ENCODE measurements at regions not wholly inside any gene's neighbourhood (a gene's known extent, or its start where the extent isn't known, plus 50 kb on each side); places are given as distances from the start of the nearest gene placed in this dataset.

DNA sequence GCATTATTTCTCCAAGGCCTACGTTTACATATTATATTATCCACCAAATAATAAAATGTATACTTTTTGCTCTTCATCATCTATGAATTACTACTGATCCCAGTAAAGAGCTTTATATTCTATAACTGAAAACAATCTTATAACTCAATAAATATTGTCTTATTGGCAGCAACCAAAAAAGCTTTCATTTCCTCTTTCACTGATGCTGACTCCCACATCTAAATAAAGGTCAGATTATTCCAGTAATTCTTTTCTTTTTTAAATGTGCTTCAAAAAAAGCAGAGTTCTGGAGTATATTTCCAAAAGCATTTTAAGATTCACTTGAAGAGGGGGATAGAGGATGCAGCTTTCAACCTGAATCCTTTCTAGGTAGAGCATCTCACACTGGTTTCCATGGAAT is 75.3 kb upstream of the NR4A3 start:
- TF ChIP-seq NFYB (CRISPR knock-in tag; conservative IDR thresholded peaks at IDR 0.05; ENCODE audit: low read depth): no peak
- ChIA-PET POLR2A (no interaction called here), CTCF (no interaction called here)
- DNase-seq (ENCODE audit: low spot score) (no peak), ATAC-seq (no peak)
- no peaks in the 10 kb centered on the region for H3K36me3 Mint-ChIP-seq
- no peaks in the 10 kb centered on the region for H3K27me3 Mint-ChIP-seq (ENCODE audit: low read depth)
- H3K4me3 Mint-ChIP-seq: no peak overlapping the region
- peaks cover 15% of the 10 kb centered on the region for H3K4me1 Mint-ChIP-seq
- H3K27ac Mint-ChIP-seq: no peak overlapping the region
- H3K9me3 Mint-ChIP-seq: no peaks in the 10 kb centered on the region

DNA sequence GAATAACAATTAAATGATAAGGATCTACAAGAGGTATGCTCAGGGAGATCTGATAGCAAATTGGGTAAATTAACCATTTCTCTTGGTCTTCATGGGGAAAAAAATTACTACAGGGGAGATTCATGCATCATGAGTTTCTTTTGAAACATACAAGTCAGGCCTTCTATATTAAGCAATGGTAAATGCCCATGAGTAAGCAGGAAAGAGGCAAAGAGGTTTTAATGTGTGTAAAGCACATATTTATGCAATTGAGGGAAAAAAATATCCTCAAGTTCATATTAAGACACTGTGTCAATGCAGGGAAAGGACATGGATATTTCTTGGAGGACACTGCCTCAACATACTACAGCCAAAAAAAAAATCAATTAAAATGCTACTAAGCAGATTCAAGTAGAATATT is 73.4 kb upstream of the NR4A3 start:
- no peak overlapping the region for H3K27ac Mint-ChIP-seq
- ATAC-seq (no peak), DNase-seq (ENCODE audit: low spot score) (no peak)
- ChIA-PET CTCF (no interaction called here), POLR2A (no interaction called here)
- H3K36me3 Mint-ChIP-seq: no peaks in the 10 kb centered on the region
- H3K9me3 Mint-ChIP-seq: no peaks in the 10 kb centered on the region
- no peak overlapping the region for H3K4me3 Mint-ChIP-seq
- peaks cover 15% of the 10 kb centered on the region for H3K4me1 Mint-ChIP-seq
- no peaks in the 10 kb centered on the region for H3K27me3 Mint-ChIP-seq (ENCODE audit: low read depth)
- TF ChIP-seq, protein P1, sequence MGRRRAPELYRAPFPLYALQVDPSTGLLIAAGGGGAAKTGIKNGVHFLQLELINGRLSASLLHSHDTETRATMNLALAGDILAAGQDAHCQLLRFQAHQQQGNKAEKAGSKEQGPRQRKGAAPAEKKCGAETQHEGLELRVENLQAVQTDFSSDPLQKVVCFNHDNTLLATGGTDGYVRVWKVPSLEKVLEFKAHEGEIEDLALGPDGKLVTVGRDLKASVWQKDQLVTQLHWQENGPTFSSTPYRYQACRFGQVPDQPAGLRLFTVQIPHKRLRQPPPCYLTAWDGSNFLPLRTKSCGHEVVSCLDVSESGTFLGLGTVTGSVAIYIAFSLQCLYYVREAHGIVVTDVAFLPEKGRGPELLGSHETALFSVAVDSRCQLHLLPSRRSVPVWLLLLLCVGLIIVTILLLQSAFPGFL (CRISPR knock-in tag; IDR thresholded peaks at IDR 0.05; ENCODE audit: borderline replicate concordance): no peak
- TF ChIP-seq ESRRA (CRISPR knock-in tag; IDR thresholded peaks at IDR 0.05; ENCODE audit: borderline replicate concordance): no peak
- TF ChIP-seq, protein P2, sequence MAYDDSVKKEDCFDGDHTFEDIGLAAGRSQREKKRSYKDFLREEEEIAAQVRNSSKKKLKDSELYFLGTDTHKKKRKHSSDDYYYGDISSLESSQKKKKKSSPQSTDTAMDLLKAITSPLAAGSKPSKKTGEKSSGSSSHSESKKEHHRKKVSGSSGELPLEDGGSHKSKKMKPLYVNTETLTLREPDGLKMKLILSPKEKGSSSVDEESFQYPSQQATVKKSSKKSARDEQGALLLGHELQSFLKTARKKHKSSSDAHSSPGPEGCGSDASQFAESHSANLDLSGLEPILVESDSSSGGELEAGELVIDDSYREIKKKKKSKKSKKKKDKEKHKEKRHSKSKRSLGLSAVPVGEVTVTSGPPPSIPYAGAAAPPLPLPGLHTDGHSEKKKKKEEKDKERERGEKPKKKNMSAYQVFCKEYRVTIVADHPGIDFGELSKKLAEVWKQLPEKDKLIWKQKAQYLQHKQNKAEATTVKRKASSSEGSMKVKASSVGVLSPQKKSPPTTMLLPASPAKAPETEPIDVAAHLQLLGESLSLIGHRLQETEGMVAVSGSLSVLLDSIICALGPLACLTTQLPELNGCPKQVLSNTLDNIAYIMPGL (CRISPR knock-in tag; IDR thresholded peaks at IDR 0.05): no peak

DNA sequence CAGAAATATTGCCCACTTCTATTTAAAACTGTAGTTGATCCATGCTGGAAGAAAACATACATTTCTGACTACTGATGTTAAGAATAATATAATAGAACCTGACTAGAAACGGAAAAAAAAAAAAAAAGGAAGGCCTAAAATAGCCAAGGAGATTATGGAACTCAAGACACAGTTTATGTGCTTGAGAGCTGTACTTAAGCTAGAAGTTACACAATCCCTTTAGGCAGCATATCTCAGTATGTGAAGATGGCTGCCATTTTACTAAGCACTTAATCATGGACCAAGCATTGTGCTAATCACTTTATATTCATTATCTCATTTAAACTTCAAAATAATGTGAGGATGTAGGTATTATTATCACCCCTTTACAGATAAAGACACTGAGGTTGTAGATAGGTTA is 73.0 kb upstream of the NR4A3 start:
- no peak for ATAC-seq
- ChIA-PET CTCF (no interaction called here), POLR2A (no interaction called here)
- no peaks in the 10 kb centered on the region for H3K9me3 Mint-ChIP-seq
- no peaks in the 10 kb centered on the region for H3K36me3 Mint-ChIP-seq
- TF ChIP-seq, protein P3, sequence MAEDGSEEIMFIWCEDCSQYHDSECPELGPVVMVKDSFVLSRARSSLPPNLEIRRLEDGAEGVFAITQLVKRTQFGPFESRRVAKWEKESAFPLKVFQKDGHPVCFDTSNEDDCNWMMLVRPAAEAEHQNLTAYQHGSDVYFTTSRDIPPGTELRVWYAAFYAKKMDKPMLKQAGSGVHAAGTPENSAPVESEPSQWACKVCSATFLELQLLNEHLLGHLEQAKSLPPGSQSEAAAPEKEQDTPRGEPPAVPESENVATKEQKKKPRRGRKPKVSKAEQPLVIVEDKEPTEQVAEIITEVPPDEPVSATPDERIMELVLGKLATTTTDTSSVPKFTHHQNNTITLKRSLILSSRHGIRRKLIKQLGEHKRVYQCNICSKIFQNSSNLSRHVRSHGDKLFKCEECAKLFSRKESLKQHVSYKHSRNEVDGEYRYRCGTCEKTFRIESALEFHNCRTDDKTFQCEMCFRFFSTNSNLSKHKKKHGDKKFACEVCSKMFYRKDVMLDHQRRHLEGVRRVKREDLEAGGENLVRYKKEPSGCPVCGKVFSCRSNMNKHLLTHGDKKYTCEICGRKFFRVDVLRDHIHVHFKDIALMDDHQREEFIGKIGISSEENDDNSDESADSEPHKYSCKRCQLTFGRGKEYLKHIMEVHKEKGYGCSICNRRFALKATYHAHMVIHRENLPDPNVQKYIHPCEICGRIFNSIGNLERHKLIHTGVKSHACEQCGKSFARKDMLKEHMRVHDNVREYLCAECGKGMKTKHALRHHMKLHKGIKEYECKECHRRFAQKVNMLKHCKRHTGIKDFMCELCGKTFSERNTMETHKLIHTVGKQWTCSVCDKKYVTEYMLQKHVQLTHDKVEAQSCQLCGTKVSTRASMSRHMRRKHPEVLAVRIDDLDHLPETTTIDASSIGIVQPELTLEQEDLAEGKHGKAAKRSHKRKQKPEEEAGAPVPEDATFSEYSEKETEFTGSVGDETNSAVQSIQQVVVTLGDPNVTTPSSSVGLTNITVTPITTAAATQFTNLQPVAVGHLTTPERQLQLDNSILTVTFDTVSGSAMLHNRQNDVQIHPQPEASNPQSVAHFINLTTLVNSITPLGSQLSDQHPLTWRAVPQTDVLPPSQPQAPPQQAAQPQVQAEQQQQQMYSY (CRISPR knock-in tag; IDR thresholded peaks at IDR 0.05): no peak
- TF ChIP-seq ELF4 (CRISPR knock-in tag; IDR thresholded peaks at IDR 0.05; ENCODE audit: low read depth): no peak
- TF ChIP-seq CREM (CRISPR knock-in tag; IDR thresholded peaks at IDR 0.05): no peak
- no peak for TF ChIP-seq ZNF232 (CRISPR knock-in tag; IDR thresholded peaks at IDR 0.05)
- TF ChIP-seq, protein P4, sequence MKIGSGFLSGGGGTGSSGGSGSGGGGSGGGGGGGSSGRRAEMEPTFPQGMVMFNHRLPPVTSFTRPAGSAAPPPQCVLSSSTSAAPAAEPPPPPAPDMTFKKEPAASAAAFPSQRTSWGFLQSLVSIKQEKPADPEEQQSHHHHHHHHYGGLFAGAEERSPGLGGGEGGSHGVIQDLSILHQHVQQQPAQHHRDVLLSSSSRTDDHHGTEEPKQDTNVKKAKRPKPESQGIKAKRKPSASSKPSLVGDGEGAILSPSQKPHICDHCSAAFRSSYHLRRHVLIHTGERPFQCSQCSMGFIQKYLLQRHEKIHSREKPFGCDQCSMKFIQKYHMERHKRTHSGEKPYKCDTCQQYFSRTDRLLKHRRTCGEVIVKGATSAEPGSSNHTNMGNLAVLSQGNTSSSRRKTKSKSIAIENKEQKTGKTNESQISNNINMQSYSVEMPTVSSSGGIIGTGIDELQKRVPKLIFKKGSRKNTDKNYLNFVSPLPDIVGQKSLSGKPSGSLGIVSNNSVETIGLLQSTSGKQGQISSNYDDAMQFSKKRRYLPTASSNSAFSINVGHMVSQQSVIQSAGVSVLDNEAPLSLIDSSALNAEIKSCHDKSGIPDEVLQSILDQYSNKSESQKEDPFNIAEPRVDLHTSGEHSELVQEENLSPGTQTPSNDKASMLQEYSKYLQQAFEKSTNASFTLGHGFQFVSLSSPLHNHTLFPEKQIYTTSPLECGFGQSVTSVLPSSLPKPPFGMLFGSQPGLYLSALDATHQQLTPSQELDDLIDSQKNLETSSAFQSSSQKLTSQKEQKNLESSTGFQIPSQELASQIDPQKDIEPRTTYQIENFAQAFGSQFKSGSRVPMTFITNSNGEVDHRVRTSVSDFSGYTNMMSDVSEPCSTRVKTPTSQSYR (CRISPR knock-in tag; IDR thresholded peaks at IDR 0.05): no peak
- peaks cover 15% of the 10 kb centered on the region for H3K4me1 Mint-ChIP-seq
- H3K27ac Mint-ChIP-seq: no peak overlapping the region
- no peaks in the 10 kb centered on the region for H3K27me3 Mint-ChIP-seq (ENCODE audit: low read depth)
- DNase-seq (ENCODE audit: low spot score): no peak
- H3K4me3 Mint-ChIP-seq: no peak overlapping the region

DNA sequence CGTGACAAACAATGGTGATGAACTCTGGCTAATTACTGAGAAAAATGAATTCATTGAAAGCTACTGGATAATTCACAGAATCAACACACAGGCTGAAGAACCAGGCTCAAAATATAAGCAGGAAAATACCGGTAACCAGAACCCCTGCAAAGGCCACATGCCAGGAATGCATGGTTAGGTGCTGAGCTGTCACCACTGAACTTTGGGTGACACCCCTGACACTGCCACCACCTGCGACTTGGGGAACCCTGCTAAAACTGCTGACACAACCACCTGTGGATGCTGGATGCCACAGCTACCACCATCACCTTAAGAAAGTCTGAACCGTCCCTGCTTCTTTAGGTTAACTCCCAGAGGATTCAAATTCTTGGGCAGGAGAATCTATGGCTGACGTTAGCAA is 72.0 kb upstream of the NR4A3 start:
- Mint-ChIP-seq H3K36me3 (no peaks in the 10 kb centered on the region), H3K27ac (no peak overlapping the region), H3K9me3 (no peaks in the 10 kb centered on the region), H3K27me3 (ENCODE audit: low read depth) (no peaks in the 10 kb centered on the region), H3K4me3 (no peak overlapping the region), H3K4me1 (peaks cover 10% of the 10 kb centered on the region)
- TF ChIP-seq ELF4 (CRISPR knock-in tag; IDR thresholded peaks at IDR 0.05; ENCODE audit: low read depth): no peak
- no peak for TF ChIP-seq TP53 (CRISPR knock-in tag; IDR thresholded peaks at IDR 0.05)
- TF ChIP-seq, protein P5, sequence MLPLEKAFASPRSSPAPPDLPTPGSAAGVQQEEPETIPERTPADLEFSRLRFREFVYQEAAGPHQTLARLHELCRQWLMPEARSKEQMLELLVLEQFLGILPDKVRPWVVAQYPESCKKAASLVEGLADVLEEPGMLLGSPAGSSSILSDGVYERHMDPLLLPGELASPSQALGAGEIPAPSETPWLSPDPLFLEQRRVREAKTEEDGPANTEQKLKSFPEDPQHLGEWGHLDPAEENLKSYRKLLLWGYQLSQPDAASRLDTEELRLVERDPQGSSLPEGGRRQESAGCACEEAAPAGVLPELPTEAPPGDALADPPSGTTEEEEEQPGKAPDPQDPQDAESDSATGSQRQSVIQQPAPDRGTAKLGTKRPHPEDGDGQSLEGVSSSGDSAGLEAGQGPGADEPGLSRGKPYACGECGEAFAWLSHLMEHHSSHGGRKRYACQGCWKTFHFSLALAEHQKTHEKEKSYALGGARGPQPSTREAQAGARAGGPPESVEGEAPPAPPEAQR (CRISPR knock-in tag; IDR thresholded peaks at IDR 0.05): no peak
- TF ChIP-seq SOX15 (CRISPR knock-in tag; IDR thresholded peaks at IDR 0.05): no peak
- TF ChIP-seq, protein P3 (CRISPR knock-in tag; IDR thresholded peaks at IDR 0.05): no peak
- no peak for TF ChIP-seq RELA (CRISPR knock-in tag; IDR thresholded peaks at IDR 0.05; ENCODE audit: borderline replicate concordance)
- ATAC-seq (no peak), DNase-seq (ENCODE audit: low spot score) (no peak)
- ChIA-PET CTCF (no interaction called here), POLR2A (no interaction called here)

Data from WTC11 (cell line).